Upper lobe of right lung (tissue), 1 donor: ENCODE measurements at regions not wholly inside any gene's neighbourhood (a gene's known extent, or its start where the extent isn't known, plus 50 kb on each side); places are given as distances from the start of the nearest gene placed in this dataset.

ENCODE experiments used
- ATAC-seq: fragments of 200-7000 bp; cut with Tn5 transposase; one replicate; pipeline ENCODE4 v1.9.1; 2020; ENCODE audit warnings: mild to moderate bottlenecking, moderate library complexity
- DNase-seq: peaks from one replicate; pipeline ENCODE4 v3.0.0-alpha.2; 2020
- H3K27ac ChIP-seq: fragments of 200-600 bp; one replicate; pipeline ENCODE4 v1.8.0; 2022
- H3K27me3 ChIP-seq: fragments of 200-600 bp; one replicate; pipeline ENCODE4 v1.8.0; 2022; ENCODE audit warnings: mild to moderate bottlenecking
- H3K36me3 ChIP-seq: fragments of 200-600 bp; one replicate; pipeline ENCODE4 v1.8.0; 2022
- H3K4me1 ChIP-seq: fragments of 200-600 bp; one replicate; pipeline ENCODE4 v1.8.0; 2022
- H3K4me3 ChIP-seq: fragments of 200-600 bp; one replicate; pipeline ENCODE4 v1.8.0; 2022; ENCODE audit warnings: mild to moderate bottlenecking
- H3K9me3 ChIP-seq: fragments of 200-600 bp; one replicate; pipeline ENCODE4 v1.8.0; 2022
- intact Hi-C: fragments of 100-400 bp; cut with DNase I; formaldehyde crosslinking; loops from one replicate; pipeline ENCODE4 v1.11.0; 2022
- TF ChIP-seq, protein P1 (sequence below): fragments of 200-600 bp; IDR thresholded peaks from one replicate; pipeline ENCODE4 v1.8.0; 2022; ENCODE audit warnings: antibody characterized with exemption
- donor health status: DM: no; HTN: yes; CAD: no; lungs with severe emphysema.

DNA sequence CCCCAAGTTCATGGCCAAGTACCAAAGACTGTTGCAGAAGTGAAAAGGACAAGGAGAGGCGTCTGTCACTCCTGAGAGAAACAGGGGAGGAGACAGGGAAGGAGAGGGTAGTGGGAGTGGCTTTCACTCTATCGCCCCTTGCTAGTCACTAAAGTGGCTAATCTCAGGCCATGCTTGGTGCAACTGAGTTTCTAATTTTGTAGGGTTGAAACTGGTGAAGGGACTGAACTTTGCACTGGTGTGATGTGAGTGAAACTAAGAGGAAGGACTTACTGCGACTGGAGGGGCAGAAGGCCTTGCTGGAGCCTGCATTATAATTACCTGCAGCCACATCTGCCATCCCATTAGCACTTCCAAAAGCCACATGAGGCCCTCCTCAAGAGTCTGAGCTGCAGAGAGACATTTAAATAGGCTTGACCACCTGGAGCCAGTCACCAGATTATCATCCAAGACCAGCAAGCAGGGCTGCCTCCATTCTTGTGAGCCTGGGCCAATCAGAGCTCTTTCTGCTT lies 107.2 kb upstream of the EEPD1 start:
- no peak for ATAC-seq
- peaks cover 46% of the 10 kb centered on the region for H3K4me1 ChIP-seq

DNA sequence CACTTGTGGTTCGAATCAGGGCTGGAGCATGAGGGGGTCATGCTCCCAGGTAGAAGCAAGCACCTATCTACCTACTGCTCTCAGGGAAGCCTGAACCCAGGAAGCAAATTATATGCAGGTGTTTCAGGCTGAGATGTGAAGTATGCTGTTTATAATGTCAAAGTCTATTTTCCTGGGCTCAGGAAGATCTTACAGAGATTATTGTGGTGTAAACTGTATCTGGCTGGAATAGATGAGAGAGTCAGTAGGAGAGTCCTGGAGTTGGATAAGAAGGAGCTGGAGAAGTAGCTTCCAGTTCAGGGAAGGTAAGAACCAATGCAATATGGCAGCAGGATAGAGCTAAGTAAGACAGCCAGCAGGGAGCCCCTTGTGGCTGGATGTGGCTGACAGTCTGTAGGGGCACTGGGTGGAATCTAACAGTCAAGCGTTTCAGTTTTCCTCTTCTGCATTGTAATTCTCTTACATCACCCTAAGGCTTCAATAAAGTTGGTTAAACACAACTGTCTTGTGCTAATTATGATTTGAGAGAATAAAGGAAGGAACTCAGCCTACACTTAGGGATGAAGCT lies 105.9 kb upstream of the EEPD1 start:
- no peaks in the 10 kb centered on the region for H3K9me3 ChIP-seq
- DNase-seq: no peak
- peak overlapping the region; percentile 15 for H3K27ac ChIP-seq
- intact Hi-C loops: no loop called here
- TF ChIP-seq, protein P1, sequence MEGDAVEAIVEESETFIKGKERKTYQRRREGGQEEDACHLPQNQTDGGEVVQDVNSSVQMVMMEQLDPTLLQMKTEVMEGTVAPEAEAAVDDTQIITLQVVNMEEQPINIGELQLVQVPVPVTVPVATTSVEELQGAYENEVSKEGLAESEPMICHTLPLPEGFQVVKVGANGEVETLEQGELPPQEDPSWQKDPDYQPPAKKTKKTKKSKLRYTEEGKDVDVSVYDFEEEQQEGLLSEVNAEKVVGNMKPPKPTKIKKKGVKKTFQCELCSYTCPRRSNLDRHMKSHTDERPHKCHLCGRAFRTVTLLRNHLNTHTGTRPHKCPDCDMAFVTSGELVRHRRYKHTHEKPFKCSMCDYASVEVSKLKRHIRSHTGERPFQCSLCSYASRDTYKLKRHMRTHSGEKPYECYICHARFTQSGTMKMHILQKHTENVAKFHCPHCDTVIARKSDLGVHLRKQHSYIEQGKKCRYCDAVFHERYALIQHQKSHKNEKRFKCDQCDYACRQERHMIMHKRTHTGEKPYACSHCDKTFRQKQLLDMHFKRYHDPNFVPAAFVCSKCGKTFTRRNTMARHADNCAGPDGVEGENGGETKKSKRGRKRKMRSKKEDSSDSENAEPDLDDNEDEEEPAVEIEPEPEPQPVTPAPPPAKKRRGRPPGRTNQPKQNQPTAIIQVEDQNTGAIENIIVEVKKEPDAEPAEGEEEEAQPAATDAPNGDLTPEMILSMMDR: no peak
- no peak overlapping the region for H3K4me3 ChIP-seq
- no peaks in the 10 kb centered on the region for H3K27me3 ChIP-seq
- H3K4me1 ChIP-seq: peaks cover 50% of the 10 kb centered on the region
- no peaks in the 10 kb centered on the region for H3K36me3 ChIP-seq
- ATAC-seq: no peak

More for the DNA sequence above, 107.2 kb upstream of the EEPD1 start:
- TF ChIP-seq, protein P1: no peak
- no peaks in the 10 kb centered on the region for H3K27me3 ChIP-seq
- no peaks in the 10 kb centered on the region for H3K36me3 ChIP-seq
- intact Hi-C loops: no loop called here
- no peak overlapping the region for H3K4me3 ChIP-seq
- no peak for DNase-seq
- H3K27ac ChIP-seq: peak overlapping the region; percentile 61
- H3K9me3 ChIP-seq: no peaks in the 10 kb centered on the region

DNA sequence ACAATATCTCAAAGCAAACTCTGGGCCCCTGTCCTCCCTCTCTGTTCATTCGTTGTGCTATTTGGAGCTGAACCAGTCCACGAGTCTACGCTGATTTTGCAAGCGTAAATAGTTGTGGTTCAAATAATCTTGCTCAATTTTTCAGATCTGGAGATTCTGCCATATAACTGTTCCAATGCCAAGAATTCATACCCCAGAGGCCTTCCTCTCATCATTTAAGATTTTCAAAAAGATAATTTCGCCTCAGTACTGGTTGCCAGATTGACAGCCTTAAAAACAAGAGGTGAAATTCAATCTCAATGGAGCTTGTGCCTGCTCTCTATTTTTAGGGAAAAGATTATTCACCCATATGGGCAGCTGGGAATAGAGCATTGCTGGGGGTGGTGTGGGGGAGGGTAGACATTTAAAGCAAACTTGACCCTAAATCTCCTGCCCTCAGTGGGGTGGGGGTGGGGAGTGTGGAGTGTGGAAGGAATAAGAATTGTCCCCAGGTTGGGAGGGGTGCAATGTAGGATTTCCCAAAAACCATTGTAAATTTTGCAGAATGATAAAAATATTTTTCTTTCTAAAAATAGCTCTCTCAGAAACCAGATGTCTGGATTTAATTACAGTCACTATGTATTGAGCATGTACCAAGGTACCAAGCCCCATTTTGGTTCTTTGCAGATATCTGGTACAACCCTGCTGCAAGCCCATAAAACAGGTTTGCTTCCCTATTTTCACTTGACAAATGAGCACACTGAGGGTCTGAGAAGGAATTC lies 104.7 kb upstream of the EEPD1 start:
- no peak overlapping the region for H3K4me3 ChIP-seq
- peaks cover 50% of the 10 kb centered on the region for H3K4me1 ChIP-seq
- no peaks in the 10 kb centered on the region for H3K9me3 ChIP-seq
- intact Hi-C loops: no loop called here
- TF ChIP-seq, protein P1: no peak
- peak overlapping the region; percentile 15 for H3K27ac ChIP-seq
- no peaks in the 10 kb centered on the region for H3K36me3 ChIP-seq
- no peaks in the 10 kb centered on the region for H3K27me3 ChIP-seq
- DNase-seq (no peak), ATAC-seq (no peak)

DNA sequence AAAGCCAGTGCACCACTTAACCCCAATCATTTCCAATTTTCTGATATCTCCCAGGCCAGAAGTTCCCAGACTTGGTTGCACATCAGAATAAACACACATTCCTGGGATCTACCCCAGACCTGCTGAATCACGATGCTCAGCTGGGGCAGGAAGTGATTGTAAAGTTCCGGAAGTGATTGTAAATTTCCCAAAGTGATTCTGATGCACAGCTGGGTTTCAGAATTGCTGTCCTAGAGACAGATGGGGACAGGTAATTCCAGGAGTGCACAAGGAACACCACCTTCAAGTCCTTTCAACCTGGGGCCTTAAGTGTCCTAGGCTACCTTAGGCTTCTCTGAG lies 104.2 kb upstream of the EEPD1 start:
- H3K4me3 ChIP-seq: no peak overlapping the region
- no peaks in the 10 kb centered on the region for H3K9me3 ChIP-seq
- H3K4me1 ChIP-seq: peaks cover 50% of the 10 kb centered on the region
- TF ChIP-seq, protein P1: no peak
- H3K36me3 ChIP-seq: no peaks in the 10 kb centered on the region
- no peak for DNase-seq
- intact Hi-C loops: no loop called here
- no peaks in the 10 kb centered on the region for H3K27me3 ChIP-seq
- H3K27ac ChIP-seq: no peak overlapping the region
- no peak for ATAC-seq

DNA sequence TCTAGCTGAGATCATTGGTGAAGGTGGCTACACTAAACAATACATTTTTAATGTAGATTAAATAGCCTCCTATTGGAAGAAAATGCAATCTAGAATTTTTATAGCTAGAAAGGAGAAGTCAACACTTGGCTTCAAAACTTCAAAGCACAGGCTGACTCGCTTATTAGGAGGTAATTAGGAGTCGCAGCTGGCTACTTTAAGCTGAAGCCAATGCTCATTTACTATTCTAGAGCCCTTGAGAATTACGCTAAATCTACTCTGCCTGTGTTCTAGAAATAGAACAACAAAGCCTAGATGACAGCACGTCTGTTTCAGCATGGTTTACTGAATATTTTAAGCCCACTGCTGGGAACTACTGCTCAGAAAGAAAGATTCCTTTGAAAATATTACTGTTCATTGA lies 101.6 kb upstream of the EEPD1 start:
- H3K36me3 ChIP-seq: no peaks in the 10 kb centered on the region
- TF ChIP-seq, protein P1: no peak
- no peaks in the 10 kb centered on the region for H3K27me3 ChIP-seq
- H3K27ac ChIP-seq: no peak overlapping the region
- H3K4me1 ChIP-seq: peaks cover 29% of the 10 kb centered on the region
- ATAC-seq (no peak), DNase-seq (no peak)
- intact Hi-C loops: no loop called here
- H3K4me3 ChIP-seq: no peak overlapping the region
- H3K9me3 ChIP-seq: no peaks in the 10 kb centered on the region
